IPS DF 6.9 (cell line): ENCODE measurements at regions not wholly inside any gene's neighbourhood (a gene's known extent, or its start where the extent isn't known, plus 50 kb on each side); places are given as distances from the start of the nearest gene placed in this dataset.
"Not testable (repeated sequence)": the region's sequence is repeated elsewhere in the genome, so short reads cannot be mapped to it uniquely, and the experiment has no call there.

Source experiments
- DNase-seq: peaks from one replicate; pipeline ENCODE4 v3.0.0-alpha.2; 2013; ENCODE audit warnings: low read depth, low spot score
- H3K27ac ChIP-seq: one replicate; pipeline ENCODE4 v1.5.1; 2013; ENCODE audit warnings: low read length, control low read depth
- H3K27me3 ChIP-seq: 2 replicates; pipeline ENCODE4 v1.6.1; 2013; ENCODE audit warnings: mild to moderate bottlenecking, low read length; ENCODE audit not compliant: control insufficient read depth, insufficient read depth
- H3K36me3 ChIP-seq: 2 replicates; pipeline ENCODE4 v1.6.1; 2013; ENCODE audit warnings: low read length; ENCODE audit not compliant: control insufficient read depth, insufficient read depth
- H3K4me1 ChIP-seq: 2 replicates; pipeline ENCODE4 v1.6.1; 2013; ENCODE audit warnings: low read length; ENCODE audit not compliant: control insufficient read depth, insufficient read depth
- H3K4me3 ChIP-seq: 2 replicates; pipeline ENCODE4 v1.5.1; 2013; ENCODE audit warnings: mild to moderate bottlenecking, low read length
- H3K9me3 ChIP-seq: 2 replicates; pipeline ENCODE4 v1.6.1; 2013; ENCODE audit warnings: low read length, inconsistent platforms; ENCODE audit not compliant: control insufficient read depth, insufficient read depth
- WGBS: extraction: QIAGEN DNeasy Blood & Tissue Kit; methylation state at CpG from one replicate; pipeline ENCODE4 v1.1.7; 2013; ENCODE audit warnings: mixed read lengths, missing lambda C conversion rate; ENCODE audit not compliant: insufficient read length, insufficient coverage; 5-methylcytosine and 5-hydroxymethylcytosine counted together

GRCh38 chr16:22688930-22689329 is 125.0 kb upstream of the HS3ST2 start:
- H3K4me1 ChIP-seq: no peaks in the 10 kb centered on the region
- no peak for DNase-seq
- no peak overlapping the region for H3K4me3 ChIP-seq
- no peak overlapping the region for H3K27ac ChIP-seq
- no peaks in the 10 kb centered on the region for H3K27me3 ChIP-seq
- WGBS: no CpG with 5 or more reads among the region's 1 CpG
- no peaks in the 10 kb centered on the region for H3K36me3 ChIP-seq
- no peaks in the 10 kb centered on the region for H3K9me3 ChIP-seq

GRCh38 chr16:22691335-22691734 is 122.6 kb upstream of the HS3ST2 start:
- Histone ChIP-seq H3K27me3 (no peaks in the 10 kb centered on the region), H3K27ac (no peak overlapping the region), H3K4me3 (no peak overlapping the region), H3K36me3 (no peaks in the 10 kb centered on the region), H3K9me3 (no peaks in the 10 kb centered on the region), H3K4me1 (no peaks in the 10 kb centered on the region)
- WGBS: no CpG with 5 or more reads among the region's 3 CpGs
- no peak for DNase-seq

GRCh38 chr16:22692034-22692433 is 121.9 kb upstream of the HS3ST2 start:
- Histone ChIP-seq H3K27ac (no peak overlapping the region), H3K4me3 (no peak overlapping the region), H3K4me1 (no peaks in the 10 kb centered on the region), H3K27me3 (no peaks in the 10 kb centered on the region), H3K9me3 (no peaks in the 10 kb centered on the region), H3K36me3 (no peaks in the 10 kb centered on the region)
- WGBS: no CpG with 5 or more reads among the region's 1 CpG
- no peak for DNase-seq

GRCh38 chr16:22692916-22693637 is 120.9 kb upstream of the HS3ST2 start:
- H3K27ac ChIP-seq: no peak overlapping the region
- WGBS: no CpG with 5 or more reads among the region's 6 CpGs
- DNase-seq: no peak
- H3K27me3 ChIP-seq: no peaks in the 10 kb centered on the region
- H3K36me3 ChIP-seq: no peaks in the 10 kb centered on the region
- H3K4me1 ChIP-seq: no peaks in the 10 kb centered on the region
- H3K4me3 ChIP-seq: no peak overlapping the region
- no peaks in the 10 kb centered on the region for H3K9me3 ChIP-seq

- Histone ChIP-seq H3K4me1 (no peaks in the 10 kb centered on the region), H3K9me3 (no peaks in the 10 kb centered on the region), H3K27ac (no peak overlapping the region), H3K27me3 (no peaks in the 10 kb centered on the region), H3K4me3 (no peak overlapping the region), H3K36me3 (no peaks in the 10 kb centered on the region)
- 100% methylated on average over 1 of the region's 8 CpGs for WGBS
- no peak for DNase-seq
Measured at GRCh38 chr16:22693638-22694340, 120.2 kb upstream of the HS3ST2 start.

GRCh38 chr16:22694887-22695382 is 119.0 kb upstream of the HS3ST2 start:
- no peak overlapping the region for H3K27ac ChIP-seq
- H3K4me3 ChIP-seq: no peak overlapping the region
- H3K4me1 ChIP-seq: no peaks in the 10 kb centered on the region
- no peaks in the 10 kb centered on the region for H3K36me3 ChIP-seq
- no peak for DNase-seq
- H3K27me3 ChIP-seq: no peaks in the 10 kb centered on the region
- WGBS: no CpG with 5 or more reads among the region's 6 CpGs
- H3K9me3 ChIP-seq: no peaks in the 10 kb centered on the region

GRCh38 chr16:22695773-22696172 is 118.2 kb upstream of the HS3ST2 start:
- no CpG with 5 or more reads among the region's 7 CpGs for WGBS
- H3K27ac ChIP-seq, H3K36me3 ChIP-seq, H3K9me3 ChIP-seq, H3K27me3 ChIP-seq, H3K4me3 ChIP-seq, H3K4me1 ChIP-seq, DNase-seq: not testable (repeated sequence)

GRCh38 chr16:22699356-22699755 is 114.6 kb upstream of the HS3ST2 start:
- H3K27ac ChIP-seq: no peak overlapping the region
- H3K36me3 ChIP-seq: no peaks in the 10 kb centered on the region
- WGBS: no CpG with 5 or more reads among the region's 5 CpGs
- H3K27me3 ChIP-seq: no peaks in the 10 kb centered on the region
- no peak overlapping the region for H3K4me3 ChIP-seq
- no peaks in the 10 kb centered on the region for H3K4me1 ChIP-seq
- DNase-seq: no peak
- H3K9me3 ChIP-seq: no peaks in the 10 kb centered on the region

- Histone ChIP-seq H3K27ac (no peak overlapping the region), H3K36me3 (no peaks in the 10 kb centered on the region), H3K4me1 (no peaks in the 10 kb centered on the region), H3K9me3 (no peaks in the 10 kb centered on the region), H3K27me3 (no peaks in the 10 kb centered on the region), H3K4me3 (no peak overlapping the region)
- no CpG with 5 or more reads among the region's 3 CpGs for WGBS
- DNase-seq: no peak
Measured at GRCh38 chr16:22705799-22706198, 108.2 kb upstream of the HS3ST2 start.

GRCh38 chr16:22710326-22710725 is 103.6 kb upstream of the HS3ST2 start:
- no peaks in the 10 kb centered on the region for H3K4me1 ChIP-seq
- H3K36me3 ChIP-seq: no peaks in the 10 kb centered on the region
- no peak overlapping the region for H3K27ac ChIP-seq
- no peak overlapping the region for H3K4me3 ChIP-seq
- WGBS: no CpG with 5 or more reads among the region's 1 CpG
- no peak for DNase-seq
- no peaks in the 10 kb centered on the region for H3K27me3 ChIP-seq
- H3K9me3 ChIP-seq: no peaks in the 10 kb centered on the region
